Right cardiac atrium (tissue), 5 donors: ENCODE measurements at regions not wholly inside any gene's neighbourhood (a gene's known extent, or its start where the extent isn't known, plus 50 kb on each side); places are given as distances from the start of the nearest gene placed in this dataset.

Experiments used
- ATAC-seq, 2 donors: fragments of 200-7000 bp; cut with Tn5 transposase; one replicate each; pipeline versions ENCODE4 v1.8.0 to v1.9.1; 2020; ENCODE audit warnings: moderate library complexity in 2 of 2, mild to moderate bottlenecking in 1 of 2
- DNase-seq, 3 donors: peaks; one replicate each; pipeline ENCODE4 v3.0.0-alpha.2; 2020
- H3K27ac ChIP-seq: one replicate; pipeline ENCODE4 v1.5.1; 2013; ENCODE audit warnings: mild to moderate bottlenecking, low read length, control low read depth, moderate library complexity
- H3K27me3 ChIP-seq: one replicate; pipeline ENCODE4 v1.6.1; 2013; ENCODE audit not compliant: control insufficient read depth, insufficient read depth
- H3K4me1 ChIP-seq: one replicate; pipeline ENCODE4 v1.6.1; 2013; ENCODE audit warnings: low read length; ENCODE audit not compliant: control insufficient read depth, insufficient read depth
- H3K4me3 ChIP-seq: one replicate; pipeline ENCODE4 v1.5.1; 2013; ENCODE audit warnings: low read length, control low read depth
- H3K9me3 ChIP-seq: one replicate; pipeline ENCODE4 v1.6.1; 2013; ENCODE audit warnings: low read length; ENCODE audit not compliant: control insufficient read depth
- WGBS: extraction: QIAGEN DNeasy Blood & Tissue Kit; methylation state at CpG from one replicate; pipeline ENCODE4 v1.1.7; 2013; 5-methylcytosine and 5-hydroxymethylcytosine counted together
- intact Hi-C, 4 donors: fragments of 100-400 bp; cut with DNase I; formaldehyde crosslinking; loops; one replicate each; pipeline versions ENCODE4 v1.11.0 to v1.14.0; 2022 to 2023
- donor health status: healthy with polysubstance abuse.
- donor health status: DM: no; HTN: yes; CAD: no.
- donor health status: DM: no; HTN: no; CAD: no.
- donor health status: DM: no; HTN: yes; CAD: no; lungs with severe emphysema.
- donor health status: DM: yes; HTN: yes; CAD: no.

GRCh38 chr6:154561750-154562149 lies 51.3 kb upstream of the CNKSR3 start:
- intact Hi-C loops, result no loop called here
- Histone ChIP-seq H3K4me3 (no peak overlapping the region), H3K4me1 (no peaks in the 10 kb centered on the region), H3K27ac (no peak overlapping the region), H3K9me3 (no peaks in the 10 kb centered on the region), H3K27me3 (no peaks in the 10 kb centered on the region)
- no peak for DNase-seq
- WGBS, result 86% methylated on average over 2 of the region's 2 CpGs
- ATAC-seq, result no peak

- H3K4me1 ChIP-seq, result no peaks in the 10 kb centered on the region
- DNase-seq (no peak), ATAC-seq (no peak)
- no peaks in the 10 kb centered on the region for H3K27me3 ChIP-seq
- intact Hi-C loops, result no loop called here
- no peak overlapping the region for H3K4me3 ChIP-seq
- H3K9me3 ChIP-seq, result no peaks in the 10 kb centered on the region
- 97% methylated on average over 5 of the region's 5 CpGs for WGBS
- no peak overlapping the region for H3K27ac ChIP-seq
Observed at GRCh38 chr6:154565331-154565730, 54.8 kb upstream of the CNKSR3 start.

- no peaks in the 10 kb centered on the region for H3K27me3 ChIP-seq
- WGBS, result 96% methylated on average over 2 of the region's 2 CpGs
- no peak overlapping the region for H3K27ac ChIP-seq
- intact Hi-C loops, result no loop called here
- ATAC-seq (no peak), DNase-seq (no peak)
- H3K4me1 ChIP-seq, result no peaks in the 10 kb centered on the region
- H3K4me3 ChIP-seq, result no peak overlapping the region
- H3K9me3 ChIP-seq, result no peaks in the 10 kb centered on the region
Observed at GRCh38 chr6:154566866-154567265, 56.4 kb upstream of the CNKSR3 start.

GRCh38 chr6:154567695-154568220 lies 57.3 kb upstream of the CNKSR3 start:
- no peaks in the 10 kb centered on the region for H3K4me1 ChIP-seq
- ATAC-seq, result no peak
- no peaks in the 10 kb centered on the region for H3K27me3 ChIP-seq
- 92% methylated on average over 6 of the region's 6 CpGs for WGBS
- no peak overlapping the region for H3K27ac ChIP-seq
- DNase-seq, result no peak
- no peak overlapping the region for H3K4me3 ChIP-seq
- intact Hi-C loops, result no loop called here
- H3K9me3 ChIP-seq, result no peaks in the 10 kb centered on the region

GRCh38 chr6:154569156-154569862 lies 58.8 kb upstream of the CNKSR3 start:
- H3K4me1 ChIP-seq, result no peaks in the 10 kb centered on the region
- intact Hi-C loops, result no loop called here
- no peak overlapping the region for H3K27ac ChIP-seq
- no peaks in the 10 kb centered on the region for H3K9me3 ChIP-seq
- no peaks in the 10 kb centered on the region for H3K27me3 ChIP-seq
- DNase-seq, result no peak
- ATAC-seq, result no peak
- 33% methylated on average over 3 of the region's 3 CpGs for WGBS
- no peak overlapping the region for H3K4me3 ChIP-seq

- WGBS, result 100% methylated on average over 2 of the region's 2 CpGs
- Histone ChIP-seq H3K9me3 (no peaks in the 10 kb centered on the region), H3K4me1 (no peaks in the 10 kb centered on the region), H3K27me3 (no peaks in the 10 kb centered on the region), H3K27ac (no peak overlapping the region), H3K4me3 (no peak overlapping the region)
- no peak for DNase-seq
- intact Hi-C loops, result no loop called here
- ATAC-seq, result no peak
Observed at GRCh38 chr6:154570505-154570904, 60.0 kb upstream of the CNKSR3 start.

GRCh38 chr6:154572556-154572955 lies 62.1 kb upstream of the CNKSR3 start:
- Histone ChIP-seq H3K27ac (no peak overlapping the region), H3K9me3 (no peaks in the 10 kb centered on the region), H3K4me1 (no peaks in the 10 kb centered on the region), H3K4me3 (no peak overlapping the region), H3K27me3 (no peaks in the 10 kb centered on the region)
- WGBS, result 67% methylated on average over 6 of the region's 6 CpGs
- ATAC-seq (no peak), DNase-seq (no peak)
- intact Hi-C loops, result no loop called here

- DNase-seq, result no peak
- WGBS, result 93% methylated on average over 3 of the region's 3 CpGs
- peak in 1 of 2 donors; percentile 34 for ATAC-seq
Observed at GRCh38 chr6:154578004-154578559, 67.6 kb upstream of the CNKSR3 start.

GRCh38 chr6:154579046-154579445 lies 68.6 kb upstream of the CNKSR3 start:
- 88% methylated on average over 2 of the region's 2 CpGs for WGBS
- Histone ChIP-seq H3K27me3 (no peaks in the 10 kb centered on the region), H3K27ac (no peak overlapping the region), H3K4me3 (no peak overlapping the region), H3K4me1 (no peaks in the 10 kb centered on the region), H3K9me3 (no peaks in the 10 kb centered on the region)
- DNase-seq (no peak), ATAC-seq (no peak)
- intact Hi-C loops, result no loop called here

More at GRCh38 chr6:154578004-154578559, 67.6 kb upstream of the CNKSR3 start:
- Histone ChIP-seq H3K4me1 (no peaks in the 10 kb centered on the region), H3K27ac (no peak overlapping the region), H3K27me3 (no peaks in the 10 kb centered on the region), H3K4me3 (no peak overlapping the region), H3K9me3 (no peaks in the 10 kb centered on the region)
- intact Hi-C loops, result no loop called here

- no peaks in the 10 kb centered on the region for H3K9me3 ChIP-seq
- H3K4me1 ChIP-seq, result no peaks in the 10 kb centered on the region
- intact Hi-C loops, result no loop called here
- 53% methylated on average over 3 of the region's 3 CpGs for WGBS
- no peak overlapping the region for H3K27ac ChIP-seq
- H3K27me3 ChIP-seq, result no peaks in the 10 kb centered on the region
- DNase-seq (no peak), ATAC-seq (no peak)
- H3K4me3 ChIP-seq, result no peak overlapping the region
Observed at GRCh38 chr6:154579485-154579884, 69.0 kb upstream of the CNKSR3 start.

- Histone ChIP-seq H3K9me3 (no peaks in the 10 kb centered on the region), H3K27me3 (no peaks in the 10 kb centered on the region), H3K27ac (no peak overlapping the region), H3K4me1 (no peaks in the 10 kb centered on the region), H3K4me3 (no peak overlapping the region)
- intact Hi-C loops, result no loop called here
- ATAC-seq (no peak), DNase-seq (no peak)
Observed at GRCh38 chr6:154580397-154581135, 70.1 kb upstream of the CNKSR3 start.
